Loucy (cell line): ENCODE measurements at regions not wholly inside any gene's neighbourhood (a gene's known extent, or its start where the extent isn't known, plus 50 kb on each side); places are given as distances from the start of the nearest gene placed in this dataset.

ENCODE experiments used
- H2AFZ ChIP-seq: fragments of 200-600 bp; sonication (generic); 2 replicates; pipeline ENCODE4 v1.6.0; 2016; ENCODE audit warnings: antibody characterized with exemption, mild to moderate bottlenecking, low read length, moderate library complexity
- H3F3A ChIP-seq: fragments of 200-600 bp; 2 replicates; pipeline ENCODE4 v1.6.0; 2016; ENCODE audit warnings: antibody characterized with exemption, low read depth, mild to moderate bottlenecking
- H3K27me3 ChIP-seq: fragments of 200-600 bp; sonication (generic); 2 replicates; pipeline ENCODE4 v1.6.1; 2014; ENCODE audit warnings: low read length, mild to moderate bottlenecking; ENCODE audit not compliant: insufficient read depth, poor library complexity, severe bottlenecking
- H3K36me3 ChIP-seq: fragments of 200-600 bp; sonication (generic); 2 replicates; pipeline ENCODE4 v1.6.1; 2016; ENCODE audit warnings: low read length; ENCODE audit not compliant: insufficient read depth
- H3K4me1 ChIP-seq: fragments of 200-600 bp; sonication (generic); 2 replicates; pipeline ENCODE4 v1.5.1; 2014; ENCODE audit warnings: low read length, mild to moderate bottlenecking; ENCODE audit not compliant: insufficient read depth, poor library complexity, severe bottlenecking
- H3K4me2 ChIP-seq: fragments of 200-600 bp; sonication (generic); 2 replicates; pipeline ENCODE4 v1.6.0; 2014; ENCODE audit warnings: antibody characterized with exemption, low read length, low read depth, mild to moderate bottlenecking; ENCODE audit not compliant: poor library complexity, severe bottlenecking
- H3K4me3 ChIP-seq: fragments of 200-600 bp; sonication (generic); 2 replicates; pipeline ENCODE4 v1.5.1; 2014; ENCODE audit warnings: low read length, mild to moderate bottlenecking, mixed read lengths; ENCODE audit not compliant: poor library complexity, severe bottlenecking
- H3K79me2 ChIP-seq: fragments of 200-600 bp; sonication (generic); 2 replicates; pipeline ENCODE4 v1.6.1; 2014; ENCODE audit warnings: low read length; ENCODE audit not compliant: insufficient read depth
- H3K9ac ChIP-seq: fragments of 200-600 bp; sonication (generic); 2 replicates; pipeline ENCODE4 v1.6.0; 2014; ENCODE audit warnings: mild to moderate bottlenecking, low read depth, low read length, moderate library complexity; ENCODE audit not compliant: poor library complexity, severe bottlenecking
- H3K9me2 ChIP-seq: fragments of 200-600 bp; sonication (generic); replicated peaks from 2 replicates; pipeline ENCODE4 v1.6.1; 2016; ENCODE audit warnings: low read depth, low read length, mixed read lengths
- H3K9me3 ChIP-seq: fragments of 200-600 bp; sonication (generic); 2 replicates; pipeline ENCODE4 v1.6.1; 2014; ENCODE audit warnings: mild to moderate bottlenecking, antibody characterized with exemption, low read length, low read depth; ENCODE audit not compliant: insufficient read depth
- H4K20me1 ChIP-seq: fragments of 200-600 bp; sonication (generic); 2 replicates; pipeline ENCODE4 v1.6.0; 2014; ENCODE audit warnings: antibody characterized with exemption, low read length, mild to moderate bottlenecking; ENCODE audit not compliant: insufficient read depth, poor library complexity, severe bottlenecking
- CTCF ChIP-seq: fragments of 200-600 bp; sonication (generic); conservative IDR thresholded peaks from 2 replicates; pipeline ENCODE4 v1.5.1; 2014; ENCODE audit warnings: mild to moderate bottlenecking, antibody characterized with exemption, low read length
- EZH2phosphoT487 ChIP-seq: fragments of 200-600 bp; IDR thresholded peaks from 2 replicates; pipeline ENCODE4 v1.6.1; 2018; ENCODE audit warnings: antibody characterized with exemption, mild to moderate bottlenecking, moderate library complexity, borderline replicate concordance

- no peak overlapping the region for H3K4me3 ChIP-seq
- no peaks in the 10 kb centered on the region for H3K27me3 ChIP-seq
- H2AFZ ChIP-seq, result no peak overlapping the region
- H3K9me2 ChIP-seq, result no peaks in the 10 kb centered on the region
- no peaks in the 10 kb centered on the region for H3K9me3 ChIP-seq
- no peaks in the 10 kb centered on the region for H3K79me2 ChIP-seq
- H3K4me2 ChIP-seq, result no peak overlapping the region
- no peaks in the 10 kb centered on the region for H4K20me1 ChIP-seq
- no peaks in the 10 kb centered on the region for H3K36me3 ChIP-seq
- H3F3A ChIP-seq, result no peaks in the 10 kb centered on the region
- H3K4me1 ChIP-seq, result no peaks in the 10 kb centered on the region
- no peak overlapping the region for H3K9ac ChIP-seq
- TF ChIP-seq EZH2phosphoT487, result no peak
Observed at GRCh38 chr11:92168936-92169335, 55.7 kb upstream of the FAT3 start.

- TF ChIP-seq EZH2phosphoT487, result no peak
- TF ChIP-seq CTCF, result no peak
Observed at GRCh38 chr11:92167571-92167970, 57.0 kb upstream of the FAT3 start.

GRCh38 chr11:92166335-92166734 is 58.3 kb upstream of the FAT3 start:
- H3K79me2 ChIP-seq, result no peaks in the 10 kb centered on the region
- H3K9me2 ChIP-seq, result no peaks in the 10 kb centered on the region
- no peaks in the 10 kb centered on the region for H3K27me3 ChIP-seq
- H3K9me3 ChIP-seq, result no peaks in the 10 kb centered on the region
- H2AFZ ChIP-seq, result no peak overlapping the region
- H3K4me2 ChIP-seq, result no peak overlapping the region
- H4K20me1 ChIP-seq, result no peaks in the 10 kb centered on the region
- no peaks in the 10 kb centered on the region for H3K36me3 ChIP-seq
- H3F3A ChIP-seq, result no peaks in the 10 kb centered on the region
- H3K9ac ChIP-seq, result no peak overlapping the region
- H3K4me1 ChIP-seq, result no peaks in the 10 kb centered on the region
- no peak for TF ChIP-seq CTCF
- TF ChIP-seq EZH2phosphoT487, result no peak
- no peak overlapping the region for H3K4me3 ChIP-seq

More at GRCh38 chr11:92167571-92167970, 57.0 kb upstream of the FAT3 start:
- Histone ChIP-seq H2AFZ (no peak overlapping the region), H3K9ac (no peak overlapping the region), H3K9me3 (no peaks in the 10 kb centered on the region), H3K4me1 (no peaks in the 10 kb centered on the region), H3K27me3 (no peaks in the 10 kb centered on the region), H3F3A (no peaks in the 10 kb centered on the region), H3K36me3 (no peaks in the 10 kb centered on the region), H4K20me1 (no peaks in the 10 kb centered on the region), H3K4me3 (no peak overlapping the region), H3K9me2 (no peaks in the 10 kb centered on the region), H3K79me2 (no peaks in the 10 kb centered on the region), H3K4me2 (no peak overlapping the region)

- no peaks in the 10 kb centered on the region for H3K36me3 ChIP-seq
Observed at GRCh38 chr11:92163879-92164278, 60.7 kb upstream of the FAT3 start.

More at GRCh38 chr11:92163879-92164278, 60.7 kb upstream of the FAT3 start:
- Histone ChIP-seq H3K4me3 (no peak overlapping the region), H2AFZ (no peak overlapping the region), H3K79me2 (no peaks in the 10 kb centered on the region), H3K4me2 (no peak overlapping the region), H3K27me3 (no peaks in the 10 kb centered on the region), H3K9ac (no peak overlapping the region), H3F3A (0 out of 2 replicates have a peak, but pooled peaks cover 5% of the 10 kb centered on the region), H3K9me2 (no peaks in the 10 kb centered on the region), H3K4me1 (peaks cover 20% of the 10 kb centered on the region), H3K9me3 (no peaks in the 10 kb centered on the region), H4K20me1 (no peaks in the 10 kb centered on the region)
- TF ChIP-seq CTCF (no peak), EZH2phosphoT487 (no peak)
